Right atrium auricular region (tissue), 2 donors: ENCODE measurements at regions not wholly inside any gene's neighbourhood (a gene's known extent, or its start where the extent isn't known, plus 50 kb on each side); places are given as distances from the start of the nearest gene placed in this dataset.
"Not testable (repeated sequence)": the region's sequence is repeated elsewhere in the genome, so short reads cannot be mapped to it uniquely, and the experiment has no call there.

Experiments used
- DNase-seq: peaks from one replicate; pipeline ENCODE4 v3.0.0-alpha.2; 2019; ENCODE audit warnings: low spot score
- H3K27ac ChIP-seq, 2 donors: fragments of 200-600 bp; sonication (generic); 1 replicate in 1 of 2; 2 replicates in 1 of 2; pipeline ENCODE4 v1.5.1; 2016 to 2019
- H3K27me3 ChIP-seq, 2 donors: fragments of 200-600 bp; sonication (generic); one replicate each; pipeline versions ENCODE4 v1.5.1 to v1.6.0; 2017 to 2019
- H3K36me3 ChIP-seq: fragments of 200-600 bp; sonication (generic); one replicate; pipeline ENCODE4 v1.5.1; 2016
- H3K4me1 ChIP-seq, 2 donors: fragments of 200-600 bp; sonication (generic); one replicate each; pipeline versions ENCODE4 v1.5.1 to v1.6.0; 2017 to 2019
- H3K4me3 ChIP-seq, 2 donors: fragments of 200-600 bp; sonication (generic); 1 replicate in 1 of 2; 2 replicates in 1 of 2; pipeline ENCODE4 v1.5.1; 2017 to 2019; ENCODE audit warnings: mild to moderate bottlenecking in 1 of 2, moderate library complexity in 1 of 2
- H3K9me3 ChIP-seq, 2 donors: fragments of 200-600 bp; sonication (generic); one replicate each; pipeline ENCODE4 v1.5.1; 2019
- TF ChIP-seq, protein P1 (sequence below), 2 donors: fragments of 200-600 bp; sonication (generic); IDR thresholded peaks; one replicate each; pipeline ENCODE4 v1.5.1; 2019; ENCODE audit warnings: antibody characterized with exemption in 2 of 2

- Histone ChIP-seq H3K4me1 (peaks cover 0 to 9% of the 10 kb centered on the region in 2 donors), H3K27me3 (no peaks in the 10 kb centered on the region), H3K4me3 (peak overlapping the region in 1 of 2 donors; percentile 35), H3K9me3 (no peaks in the 10 kb centered on the region), H3K27ac (no peak overlapping the region), H3K36me3 (no peaks in the 10 kb centered on the region)
- DNase-seq, result no peak
- TF ChIP-seq, protein P1, sequence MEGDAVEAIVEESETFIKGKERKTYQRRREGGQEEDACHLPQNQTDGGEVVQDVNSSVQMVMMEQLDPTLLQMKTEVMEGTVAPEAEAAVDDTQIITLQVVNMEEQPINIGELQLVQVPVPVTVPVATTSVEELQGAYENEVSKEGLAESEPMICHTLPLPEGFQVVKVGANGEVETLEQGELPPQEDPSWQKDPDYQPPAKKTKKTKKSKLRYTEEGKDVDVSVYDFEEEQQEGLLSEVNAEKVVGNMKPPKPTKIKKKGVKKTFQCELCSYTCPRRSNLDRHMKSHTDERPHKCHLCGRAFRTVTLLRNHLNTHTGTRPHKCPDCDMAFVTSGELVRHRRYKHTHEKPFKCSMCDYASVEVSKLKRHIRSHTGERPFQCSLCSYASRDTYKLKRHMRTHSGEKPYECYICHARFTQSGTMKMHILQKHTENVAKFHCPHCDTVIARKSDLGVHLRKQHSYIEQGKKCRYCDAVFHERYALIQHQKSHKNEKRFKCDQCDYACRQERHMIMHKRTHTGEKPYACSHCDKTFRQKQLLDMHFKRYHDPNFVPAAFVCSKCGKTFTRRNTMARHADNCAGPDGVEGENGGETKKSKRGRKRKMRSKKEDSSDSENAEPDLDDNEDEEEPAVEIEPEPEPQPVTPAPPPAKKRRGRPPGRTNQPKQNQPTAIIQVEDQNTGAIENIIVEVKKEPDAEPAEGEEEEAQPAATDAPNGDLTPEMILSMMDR (IDR thresholded peaks at IDR 0.05), result no peak
These were observed 69.4 kb upstream of the GJB6 start for GRCh38 chr13:20301403-20302071.

- Histone ChIP-seq H3K36me3 (no peaks in the 10 kb centered on the region), H3K27ac (no peak overlapping the region), H3K27me3 (no peaks in the 10 kb centered on the region), H3K4me1 (peaks cover 0 to 9% of the 10 kb centered on the region in 2 donors), H3K4me3 (peak overlapping the region in 1 of 2 donors; percentile 35), H3K9me3 (no peaks in the 10 kb centered on the region)
- TF ChIP-seq, protein P1 (IDR thresholded peaks at IDR 0.05), result no peak
- DNase-seq, result no peak
These were observed 68.9 kb upstream of the GJB6 start for GRCh38 chr13:20301015-20301402.

- no peaks in the 10 kb centered on the region for H3K36me3 ChIP-seq
- TF ChIP-seq, protein P1 (IDR thresholded peaks at IDR 0.05), result no peak
- DNase-seq, result no peak
- peaks cover 0 to 9% of the 10 kb centered on the region in 2 donors for H3K4me1 ChIP-seq
- no peaks in the 10 kb centered on the region for H3K27me3 ChIP-seq
- H3K4me3 ChIP-seq, result no peak overlapping the region
- no peaks in the 10 kb centered on the region for H3K9me3 ChIP-seq
- H3K27ac ChIP-seq, result no peak overlapping the region
These were observed 65.1 kb upstream of the GJB6 start for GRCh38 chr13:20297181-20297580.

DNA sequence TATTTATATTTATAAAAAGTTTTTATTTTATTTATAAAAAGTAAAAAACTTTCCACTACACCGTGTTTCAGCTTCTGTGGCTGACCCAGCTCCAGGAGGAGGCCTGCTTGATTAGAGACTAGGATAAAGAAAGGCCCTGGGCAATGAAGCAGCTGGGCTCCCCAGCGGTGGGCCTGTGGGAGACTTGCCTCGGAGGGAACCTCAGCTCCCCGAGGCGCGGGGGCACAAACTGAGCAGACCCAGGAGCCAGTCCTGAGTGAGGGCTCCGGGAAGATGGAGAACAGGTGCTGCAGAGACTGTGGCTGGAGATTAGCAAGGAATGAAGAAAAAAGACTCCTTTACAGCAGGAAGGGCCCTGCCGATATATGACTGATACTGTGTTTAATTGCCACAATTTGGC lies 63.8 kb upstream of the GJB6 start:
- H3K4me1 ChIP-seq, result no peaks in the 10 kb centered on the region
- no peak overlapping the region for H3K27ac ChIP-seq
- no peaks in the 10 kb centered on the region for H3K36me3 ChIP-seq
- no peaks in the 10 kb centered on the region for H3K9me3 ChIP-seq
- H3K4me3 ChIP-seq, result no peak overlapping the region
- peak; percentile 30 for DNase-seq
- TF ChIP-seq, protein P1 (IDR thresholded peaks at IDR 0.05), result no peak
- no peaks in the 10 kb centered on the region for H3K27me3 ChIP-seq

- no peaks in the 10 kb centered on the region for H3K36me3 ChIP-seq
- H3K27me3 ChIP-seq, result no peaks in the 10 kb centered on the region
- no peaks in the 10 kb centered on the region for H3K4me1 ChIP-seq
- no peaks in the 10 kb centered on the region for H3K9me3 ChIP-seq
- TF ChIP-seq, protein P1 (IDR thresholded peaks at IDR 0.05), result no peak
- no peak overlapping the region for H3K27ac ChIP-seq
- no peak for DNase-seq
- no peak overlapping the region for H3K4me3 ChIP-seq
These were observed 62.4 kb upstream of the GJB6 start for GRCh38 chr13:20294497-20294896.

DNA sequence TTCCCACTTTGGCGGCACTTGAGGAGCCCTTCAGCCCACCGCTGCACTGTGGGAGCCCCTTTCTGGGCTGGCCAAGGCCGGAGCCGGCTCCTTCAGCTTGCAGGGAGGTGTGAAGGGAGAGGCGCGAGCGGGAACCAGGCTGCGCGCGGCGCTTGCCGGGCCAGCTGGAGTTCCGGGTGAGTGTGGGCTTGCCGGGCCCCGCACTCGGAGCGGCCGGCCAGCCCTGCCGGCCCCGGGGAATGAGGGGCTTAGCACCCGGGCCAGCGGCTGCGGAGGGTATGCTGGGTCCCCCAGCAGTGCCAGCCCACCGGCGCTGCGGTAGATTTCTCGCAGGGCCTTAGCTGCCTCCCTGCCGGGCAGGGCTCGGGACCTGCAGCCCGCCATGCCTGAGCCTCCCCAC lies 60.2 kb upstream of the GJB6 start:
- H3K27ac ChIP-seq, H3K9me3 ChIP-seq, H3K36me3 ChIP-seq, DNase-seq, H3K27me3 ChIP-seq, H3K4me3 ChIP-seq, H3K4me1 ChIP-seq: not testable (repeated sequence)
